Gastroesophageal sphincter (tissue), 4 donors: ENCODE measurements at regions not wholly inside any gene's neighbourhood (a gene's known extent, or its start where the extent isn't known, plus 50 kb on each side); places are given as distances from the start of the nearest gene placed in this dataset.
A peak's percentile ranks its signal among the peaks of the same experiment; 100 is the strongest.

Experiments used
- ATAC-seq: fragments of 150-250 bp; one replicate; pipeline ENCODE4 v1.9.1; 2016; ENCODE audit warnings: mild to moderate bottlenecking, moderate library complexity
- H3K27ac ChIP-seq, 4 donors: fragments of 200-600 bp; sonication (generic) in 3 of 4; 1 replicate in 3 of 4; 2 replicates in 1 of 4; pipeline ENCODE4 v1.5.1; 2016 to 2019
- H3K27me3 ChIP-seq: fragments of 200-600 bp; sonication (generic); one replicate; pipeline ENCODE4 v1.5.1; 2019
- H3K36me3 ChIP-seq, 2 donors: fragments of 200-600 bp; sonication (generic); one replicate each; pipeline ENCODE4 v1.5.1; 2019; ENCODE audit warnings: control low read depth in 1 of 2
- H3K4me1 ChIP-seq, 3 donors: fragments of 200-600 bp; sonication (generic); 1 replicate in 2 of 3; 2 replicates in 1 of 3; pipeline ENCODE4 v1.5.1; 2016 to 2019; ENCODE audit warnings: control low read depth in 2 of 3
- H3K4me3 ChIP-seq, 2 donors: fragments of 200-600 bp; sonication (generic); one replicate each; pipeline ENCODE4 v1.5.1; 2019; ENCODE audit warnings: mild to moderate bottlenecking in 1 of 2, moderate library complexity in 1 of 2
- H3K9me3 ChIP-seq, 3 donors: fragments of 200-600 bp; sonication (generic); one replicate each; pipeline ENCODE4 v1.5.1; 2017 to 2019; ENCODE audit warnings: control low read depth in 2 of 3
- EP300 ChIP-seq: sonication (generic); formaldehyde crosslinking; IDR thresholded peaks from one replicate; pipeline ENCODE4 v1.6.1; 2017; ENCODE audit warnings: antibody characterized with exemption, mild to moderate bottlenecking
- POLR2A ChIP-seq, 2 donors: fragments of 450-650 bp; IDR thresholded peaks; one replicate each; pipeline ENCODE4 v1.6.1; 2017; ENCODE audit warnings: antibody characterized with exemption in 2 of 2, mild to moderate bottlenecking in 2 of 2, moderate library complexity in 1 of 2
- POLR2AphosphoS5 ChIP-seq: sonication (generic); formaldehyde crosslinking; IDR thresholded peaks from one replicate; pipeline ENCODE4 v1.6.1; 2017; ENCODE audit warnings: antibody characterized with exemption
- WGBS, 2 donors: methylation state at CpG; one replicate each; pipeline ENCODE4 v1.1.5; 2018; ENCODE audit warnings: low coverage in 1 of 2; 5-methylcytosine and 5-hydroxymethylcytosine counted together
- TF ChIP-seq, protein P1 (sequence below), 4 experiments: fragments of 200-600 bp in 2 of 4; fragments of 450-650 bp in 2 of 4; sonication (generic) in 1 of 4; IDR thresholded peaks; one replicate each; pipeline ENCODE4 v1.5.1; 2017 to 2019; ENCODE audit warnings: antibody characterized with exemption in 4 of 4, mild to moderate bottlenecking in 2 of 4, moderate library complexity in 2 of 4

DNA sequence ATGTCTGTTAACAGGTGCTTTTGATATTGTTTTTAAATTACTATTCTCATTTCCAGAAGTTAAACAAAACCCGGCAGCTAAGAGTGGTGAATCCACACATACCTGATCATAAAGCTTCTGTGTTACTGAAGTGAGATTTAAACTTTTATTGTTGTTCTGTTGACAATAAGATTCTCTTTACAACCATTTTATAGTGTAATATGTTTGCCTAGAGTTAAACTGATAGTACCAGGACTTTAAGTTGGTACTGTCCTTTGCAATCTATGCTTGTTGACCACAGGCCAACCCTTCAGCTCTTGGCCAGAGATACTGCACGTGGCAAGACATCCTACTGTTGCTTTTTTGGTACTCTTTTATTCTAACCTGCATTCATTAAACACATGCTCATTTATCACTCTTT lies 806.2 kb downstream of the MTRR start:
- 42 to 54% methylated on average over 2 of the region's 2 CpGs for WGBS, 2 donors
- no peaks in the 10 kb centered on the region for H3K9me3 ChIP-seq
- no peaks in the 10 kb centered on the region for H3K27me3 ChIP-seq
- no peak overlapping the region for H3K4me3 ChIP-seq
- TF ChIP-seq, protein P1, sequence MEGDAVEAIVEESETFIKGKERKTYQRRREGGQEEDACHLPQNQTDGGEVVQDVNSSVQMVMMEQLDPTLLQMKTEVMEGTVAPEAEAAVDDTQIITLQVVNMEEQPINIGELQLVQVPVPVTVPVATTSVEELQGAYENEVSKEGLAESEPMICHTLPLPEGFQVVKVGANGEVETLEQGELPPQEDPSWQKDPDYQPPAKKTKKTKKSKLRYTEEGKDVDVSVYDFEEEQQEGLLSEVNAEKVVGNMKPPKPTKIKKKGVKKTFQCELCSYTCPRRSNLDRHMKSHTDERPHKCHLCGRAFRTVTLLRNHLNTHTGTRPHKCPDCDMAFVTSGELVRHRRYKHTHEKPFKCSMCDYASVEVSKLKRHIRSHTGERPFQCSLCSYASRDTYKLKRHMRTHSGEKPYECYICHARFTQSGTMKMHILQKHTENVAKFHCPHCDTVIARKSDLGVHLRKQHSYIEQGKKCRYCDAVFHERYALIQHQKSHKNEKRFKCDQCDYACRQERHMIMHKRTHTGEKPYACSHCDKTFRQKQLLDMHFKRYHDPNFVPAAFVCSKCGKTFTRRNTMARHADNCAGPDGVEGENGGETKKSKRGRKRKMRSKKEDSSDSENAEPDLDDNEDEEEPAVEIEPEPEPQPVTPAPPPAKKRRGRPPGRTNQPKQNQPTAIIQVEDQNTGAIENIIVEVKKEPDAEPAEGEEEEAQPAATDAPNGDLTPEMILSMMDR (IDR thresholded peaks at IDR 0.05): no peak
- TF ChIP-seq POLR2AphosphoS5 (no peak), POLR2A (IDR thresholded peaks at IDR 0.05) (no peak), EP300 (no peak)
- H3K4me1 ChIP-seq: no peaks in the 10 kb centered on the region
- H3K27ac ChIP-seq: no peak overlapping the region
- H3K36me3 ChIP-seq: no peaks in the 10 kb centered on the region
- no peak for ATAC-seq

DNA sequence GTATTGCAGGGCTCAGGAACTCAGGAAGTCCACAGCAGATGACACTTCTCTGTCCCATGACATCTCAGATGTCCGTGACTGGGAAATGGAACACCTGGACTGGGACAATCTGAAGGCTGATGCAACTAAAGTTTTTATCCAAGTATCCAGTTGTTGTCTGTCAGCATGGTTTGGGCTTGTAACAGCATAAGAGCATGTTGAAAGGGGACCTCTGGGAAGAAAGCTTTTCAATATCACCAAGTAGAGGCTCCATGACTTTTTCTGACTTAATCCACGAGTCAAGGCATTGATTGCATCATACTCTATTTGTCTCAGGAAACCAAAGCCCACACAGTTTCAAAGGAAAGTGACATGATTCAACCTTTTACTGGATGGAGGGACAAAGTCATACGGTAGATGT lies 807.7 kb downstream of the MTRR start:
- Histone ChIP-seq H3K4me3 (no peak overlapping the region), H3K36me3 (no peaks in the 10 kb centered on the region), H3K9me3 (no peaks in the 10 kb centered on the region), H3K27me3 (no peaks in the 10 kb centered on the region), H3K4me1 (no peaks in the 10 kb centered on the region), H3K27ac (no peak overlapping the region)
- peak; percentile 75 for ATAC-seq
- WGBS, 2 donors: 36 to 54% methylated on average over 3 of the region's 3 CpGs
- TF ChIP-seq POLR2AphosphoS5 (no peak), POLR2A (IDR thresholded peaks at IDR 0.05) (no peak), EP300 (no peak)
- TF ChIP-seq, protein P1 (IDR thresholded peaks at IDR 0.05): no peak

DNA sequence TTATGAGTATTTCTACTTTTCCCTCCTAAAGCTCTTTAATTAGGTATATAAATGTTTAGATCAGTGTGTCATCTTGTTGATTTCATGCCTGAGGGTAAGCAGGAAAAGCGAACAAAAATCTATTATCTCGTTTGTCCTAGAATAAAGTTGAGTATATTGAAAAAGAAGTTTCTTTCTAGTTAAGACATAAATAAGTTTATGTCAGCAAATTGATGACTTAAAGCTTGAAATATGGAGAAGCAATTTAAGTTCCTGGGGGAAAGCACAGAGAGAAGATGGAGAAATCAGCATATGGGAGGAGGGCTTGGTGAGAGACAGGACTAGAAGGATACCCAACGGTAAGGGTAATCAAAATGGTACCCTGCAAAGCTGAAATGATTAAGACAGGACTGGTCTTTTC lies 813.4 kb downstream of the MTRR start:
- WGBS, 2 donors: 80 to 85% methylated on average over 3 of the region's 3 CpGs
- H3K27me3 ChIP-seq: no peaks in the 10 kb centered on the region
- no peak overlapping the region for H3K27ac ChIP-seq
- H3K36me3 ChIP-seq: no peaks in the 10 kb centered on the region
- no peak for ATAC-seq
- TF ChIP-seq EP300: no peak
- no peak for TF ChIP-seq POLR2AphosphoS5
- TF ChIP-seq POLR2A (IDR thresholded peaks at IDR 0.05): no peak
- TF ChIP-seq, protein P1 (IDR thresholded peaks at IDR 0.05): no peak
- H3K4me3 ChIP-seq: no peak overlapping the region
- no peaks in the 10 kb centered on the region for H3K9me3 ChIP-seq
- no peaks in the 10 kb centered on the region for H3K4me1 ChIP-seq

DNA sequence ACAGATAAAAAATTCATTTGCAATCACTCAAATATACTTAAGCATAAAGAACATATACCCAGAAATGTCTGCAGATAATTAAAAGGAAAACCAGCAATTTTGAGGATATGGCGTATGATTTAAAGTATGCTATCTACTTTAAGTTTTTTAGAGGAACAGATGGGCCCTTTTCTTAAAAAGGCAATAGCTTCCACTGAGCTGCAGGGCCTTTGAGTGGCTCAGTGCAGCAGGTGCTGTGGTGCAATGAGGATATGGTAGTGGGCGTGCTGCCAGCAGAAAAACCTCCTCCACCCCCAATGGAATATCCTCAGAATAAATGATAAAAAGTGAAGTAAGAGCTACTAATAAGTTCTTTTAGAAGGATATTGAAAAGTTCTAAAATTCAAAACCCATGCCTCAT lies 814.5 kb downstream of the MTRR start:
- no peaks in the 10 kb centered on the region for H3K27me3 ChIP-seq
- WGBS, 2 donors: 91 to 100% methylated on average over 2 of the region's 2 CpGs
- no peak for ATAC-seq

DNA sequence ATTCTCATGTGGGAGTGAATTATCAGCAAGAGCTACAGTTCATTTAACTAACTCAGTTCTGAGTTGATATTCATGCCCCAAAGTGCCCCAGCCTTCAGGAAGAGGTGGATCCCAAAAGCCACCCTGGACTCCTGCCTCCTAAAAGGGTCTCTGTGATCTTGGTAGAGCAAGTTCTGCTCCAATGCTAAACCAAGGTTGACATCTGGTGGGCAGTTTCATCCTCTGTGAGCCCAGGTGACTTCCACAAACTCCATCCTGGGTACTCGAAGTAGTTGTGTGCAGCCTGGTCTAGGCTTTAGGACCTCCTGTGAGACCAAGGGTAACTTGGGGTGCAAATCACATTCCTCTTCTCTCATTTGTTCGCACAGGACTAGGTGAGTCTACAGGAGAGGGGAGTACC lies 816.8 kb downstream of the MTRR start:
- Histone ChIP-seq H3K27ac (no peak overlapping the region), H3K27me3 (no peaks in the 10 kb centered on the region), H3K4me1 (no peaks in the 10 kb centered on the region), H3K4me3 (no peak overlapping the region), H3K9me3 (no peaks in the 10 kb centered on the region), H3K36me3 (no peaks in the 10 kb centered on the region)
- TF ChIP-seq POLR2AphosphoS5: no peak
- no peak for TF ChIP-seq EP300
- TF ChIP-seq, protein P1 (IDR thresholded peaks at IDR 0.05): no peak
- TF ChIP-seq POLR2A (IDR thresholded peaks at IDR 0.05): no peak
- no peak for ATAC-seq
- no CpG with 5 or more reads among the region's 2 CpGs for WGBS, 2 donors

More for the DNA sequence above, 814.5 kb downstream of the MTRR start:
- TF ChIP-seq, protein P1 (IDR thresholded peaks at IDR 0.05): no peak
- TF ChIP-seq POLR2A (IDR thresholded peaks at IDR 0.05) (no peak), EP300 (no peak), POLR2AphosphoS5 (no peak)
- H3K36me3 ChIP-seq: no peaks in the 10 kb centered on the region
- no peak overlapping the region for H3K4me3 ChIP-seq
- no peaks in the 10 kb centered on the region for H3K9me3 ChIP-seq
- no peaks in the 10 kb centered on the region for H3K4me1 ChIP-seq
- H3K27ac ChIP-seq: no peak overlapping the region
